Suppressor macrophage treated with lipopolysaccharide for 1 hour (primary cell): ENCODE measurements at regions not wholly inside any gene's neighbourhood (a gene's known extent, or its start where the extent isn't known, plus 50 kb on each side); places are given as distances from the start of the nearest gene placed in this dataset.
A peak's percentile ranks its signal among the peaks of the same experiment; 100 is the strongest.
"Not testable (repeated sequence)": the region's sequence is repeated elsewhere in the genome, so short reads cannot be mapped to it uniquely, and the experiment has no call there.

Experiments used
- DNase-seq, 3 donors: peaks; one replicate each; pipeline ENCODE4 v3.0.0-alpha.2; 2020 to 2022

DNA sequence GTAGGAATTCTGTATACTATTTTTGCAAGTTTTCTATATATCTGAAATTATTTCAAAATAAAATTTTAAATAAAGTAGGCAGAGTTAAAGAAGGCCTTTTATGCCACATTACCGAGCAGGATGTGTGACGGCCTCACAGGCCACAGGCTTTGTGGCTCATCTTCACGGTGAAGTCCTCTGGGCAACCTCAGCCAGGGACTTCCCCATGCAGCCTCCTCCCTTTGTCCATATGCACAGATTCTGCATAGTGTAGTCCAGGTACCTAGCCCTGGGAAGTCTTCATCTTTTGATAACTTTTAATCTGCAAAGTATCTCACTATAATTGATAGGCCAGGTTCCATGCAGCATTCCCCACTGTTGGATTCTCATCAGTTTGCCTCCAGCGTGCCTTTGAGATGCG lies 62.8 kb downstream of the ARHGAP11B start:
- DNase-seq = not testable (repeated sequence)

DNA sequence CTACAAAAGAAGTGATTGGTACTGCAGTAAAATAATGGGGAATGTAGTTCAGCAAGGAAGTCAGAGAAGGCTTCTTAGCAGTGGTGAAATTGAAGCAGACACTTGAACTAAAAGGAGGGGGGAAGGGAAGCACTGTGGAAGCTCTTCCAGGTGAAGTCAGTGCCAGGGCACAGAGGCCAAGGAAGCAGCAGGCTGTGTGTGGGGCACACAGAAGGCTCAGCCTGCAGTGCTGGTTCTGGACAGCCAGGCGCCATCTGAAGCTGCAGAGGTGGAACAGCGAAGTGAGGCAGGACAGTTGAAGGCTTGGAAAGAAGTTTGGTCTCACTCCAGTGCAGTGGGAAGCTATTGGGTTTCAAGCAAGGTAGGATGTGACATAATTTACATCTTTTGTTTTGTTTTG lies 64.2 kb downstream of the ARHGAP11B start:
- not testable (repeated sequence) for DNase-seq

GRCh38 chr15:30695811-30696210 lies 69.9 kb downstream of the ARHGAP11B start:
- DNase-seq = not testable (repeated sequence)

- not testable (repeated sequence) for DNase-seq
These were observed 70.7 kb downstream of the ARHGAP11B start for GRCh38 chr15:30696439-30697314.

GRCh38 chr15:30697315-30697685 lies 71.4 kb downstream of the ARHGAP11B start:
- DNase-seq = not testable (repeated sequence)

DNA sequence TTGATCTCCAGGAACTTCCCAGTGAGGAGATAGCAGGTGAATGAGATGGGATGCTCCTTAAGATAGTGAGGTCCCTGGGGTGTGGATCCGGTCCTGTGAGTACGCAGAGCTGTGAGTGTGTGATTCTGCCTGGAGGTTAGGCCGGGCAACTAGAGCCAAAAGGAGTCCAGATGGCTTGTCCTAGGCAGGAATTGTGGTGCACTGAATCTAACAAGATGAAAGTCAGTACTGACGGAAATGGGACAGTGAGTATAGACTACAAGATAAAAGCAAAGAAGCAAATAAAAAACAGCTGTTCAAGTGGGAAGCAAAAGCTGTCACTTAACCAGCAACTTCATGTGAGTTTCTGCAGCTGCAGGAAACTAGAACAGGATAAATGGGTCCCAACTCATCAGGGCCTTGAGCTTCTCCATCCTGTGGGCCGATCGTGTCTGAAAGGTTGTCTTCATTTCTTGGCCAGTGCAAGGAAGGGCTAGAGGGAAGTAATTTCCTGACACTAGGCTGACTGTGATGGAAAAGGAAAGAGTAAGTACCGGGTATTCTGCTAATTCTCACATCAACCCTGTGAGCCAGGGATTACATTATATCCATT lies 74.2 kb downstream of the ARHGAP11B start:
- DNase-seq = not testable (repeated sequence)

DNA sequence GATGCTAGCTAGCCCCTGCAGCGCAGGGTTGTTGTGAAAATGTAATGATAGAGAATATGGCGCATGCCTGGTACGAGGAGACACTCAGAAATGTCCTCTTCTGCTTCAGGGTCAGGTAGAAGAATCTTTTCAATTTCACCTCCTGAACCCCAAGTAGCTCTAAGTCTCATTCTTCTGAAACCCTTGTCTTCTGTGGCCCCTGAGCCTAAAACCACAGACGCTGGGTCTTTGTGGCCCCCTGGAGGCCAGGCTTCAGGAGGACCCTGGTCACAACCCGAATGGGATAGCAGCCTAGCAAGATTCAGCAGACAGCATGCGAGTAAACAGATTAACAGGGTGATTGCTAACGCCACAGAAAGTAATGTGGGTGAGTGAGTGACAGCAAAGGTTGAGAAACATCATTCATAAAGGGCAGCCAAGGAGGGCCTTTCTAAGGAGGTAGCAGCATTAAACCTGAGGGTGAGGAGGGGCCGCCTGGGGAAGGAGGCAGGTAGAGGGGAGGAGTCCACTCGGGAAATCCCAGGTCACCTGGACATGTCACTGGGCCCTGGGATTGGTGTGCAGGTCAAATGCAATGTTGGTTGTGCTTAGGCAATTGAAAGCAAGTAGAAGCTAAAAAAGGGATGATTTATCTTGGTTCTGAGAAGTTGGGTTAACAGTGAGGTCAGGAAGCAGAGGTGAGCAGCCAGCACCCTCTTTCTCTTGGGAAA lies 82.2 kb downstream of the ARHGAP11B start:
- DNase-seq = not testable (repeated sequence)

DNA sequence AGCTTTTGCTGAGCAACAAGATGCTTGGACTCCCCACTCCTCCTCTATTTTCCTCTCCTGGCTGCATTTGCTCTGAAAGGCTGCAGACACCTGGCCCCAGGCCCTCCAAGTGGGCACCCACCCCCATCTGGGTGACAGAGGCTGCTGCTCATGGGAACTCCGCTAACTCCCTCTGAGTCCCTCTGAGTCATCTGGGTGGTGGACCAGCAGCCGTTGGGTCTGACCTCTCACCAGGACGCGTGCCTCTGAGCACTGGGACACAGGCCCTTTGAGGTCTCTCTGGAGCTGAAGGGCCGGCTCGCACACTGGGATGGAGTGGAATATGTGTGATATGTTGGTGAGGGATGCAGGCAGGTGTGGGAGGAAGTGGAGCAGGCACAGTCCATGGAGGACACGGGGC lies 82.9 kb downstream of the ARHGAP11B start:
- not testable (repeated sequence) for DNase-seq

GRCh38 chr15:30718038-30718643 lies 92.2 kb downstream of the ARHGAP11B start:
- not testable (repeated sequence) for DNase-seq

GRCh38 chr15:30719363-30719762 lies 93.4 kb downstream of the ARHGAP11B start:
- DNase-seq = not testable (repeated sequence)

DNA sequence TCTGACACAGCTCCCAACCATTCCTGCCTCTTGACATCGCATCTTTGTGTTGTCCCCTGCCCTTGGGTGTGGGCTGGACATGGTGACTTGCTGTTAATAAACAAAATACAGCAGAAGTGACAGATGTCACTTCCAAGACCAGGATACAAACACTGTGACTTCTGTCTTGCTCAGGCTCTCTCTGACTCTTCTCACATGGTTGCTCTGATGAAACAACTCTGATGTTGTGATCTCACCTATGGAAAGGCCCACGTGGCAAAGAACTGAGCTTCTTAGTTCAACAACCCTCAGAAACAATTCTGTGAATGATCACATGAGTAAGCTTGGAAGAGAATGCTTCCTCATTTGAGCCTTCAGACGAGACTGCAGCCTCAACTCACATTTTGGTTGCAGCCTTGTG lies 94.9 kb downstream of the ARHGAP11B start:
- DNase-seq = peak; percentile 25 to 41 (median 33)

GRCh38 chr15:30721529-30721928 lies 95.6 kb downstream of the ARHGAP11B start:
- DNase-seq = not testable (repeated sequence)

DNA sequence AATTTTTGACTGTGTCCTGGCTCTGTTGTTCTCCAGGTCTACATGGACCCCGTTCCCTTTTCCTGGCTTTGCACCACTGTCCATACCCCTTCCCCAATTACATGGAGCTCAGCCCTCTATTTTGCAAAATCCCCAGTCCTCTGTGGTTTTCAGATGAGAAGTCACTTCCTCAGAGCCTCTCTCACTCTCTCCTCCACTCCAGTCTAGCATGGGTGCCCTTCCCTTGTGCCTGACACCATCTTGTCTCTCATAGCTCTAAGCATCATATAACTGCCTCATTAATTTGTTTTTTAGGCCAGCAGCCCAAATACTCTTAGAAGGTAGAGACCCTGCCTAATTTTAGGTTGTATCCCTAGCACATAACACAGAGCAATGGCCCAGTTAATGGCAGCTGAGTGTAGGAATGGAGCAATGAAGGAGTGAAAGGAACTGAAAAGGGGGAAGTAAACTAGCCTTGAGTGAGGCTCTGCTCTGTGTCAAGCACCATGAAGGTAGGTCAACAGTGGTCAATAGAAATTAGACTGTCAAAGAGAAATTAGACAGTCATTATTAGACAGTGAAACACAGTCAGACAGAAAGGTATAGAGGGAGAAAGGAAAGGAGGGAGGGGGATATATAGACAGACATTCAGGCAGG lies 97.7 kb downstream of the ARHGAP11B start:
- not testable (repeated sequence) for DNase-seq

GRCh38 chr15:30729880-30730590 lies 104.1 kb downstream of the ARHGAP11B start:
- not testable (repeated sequence) for DNase-seq

- not testable (repeated sequence) for DNase-seq
These were observed 104.7 kb downstream of the ARHGAP11B start for GRCh38 chr15:30730633-30731032.

GRCh38 chr15:30732100-30732499 lies 106.2 kb downstream of the ARHGAP11B start:
- DNase-seq = not testable (repeated sequence)

- not testable (repeated sequence) for DNase-seq
These were observed 110.1 kb downstream of the ARHGAP11B start for GRCh38 chr15:30735884-30736564.

- not testable (repeated sequence) for DNase-seq
These were observed 116.9 kb downstream of the ARHGAP11B start for GRCh38 chr15:30742796-30743195.

- DNase-seq = not testable (repeated sequence)
These were observed 123.1 kb downstream of the ARHGAP11B start for GRCh38 chr15:30749048-30749447.

GRCh38 chr15:30755036-30755687 lies 129.2 kb downstream of the ARHGAP11B start:
- DNase-seq = not testable (repeated sequence)

GRCh38 chr15:30760633-30761032 lies 134.7 kb downstream of the ARHGAP11B start:
- DNase-seq = not testable (repeated sequence)
